Suprapubic skin (tissue), 4 donors: ENCODE measurements at regions not wholly inside any gene's neighbourhood (a gene's known extent, or its start where the extent isn't known, plus 50 kb on each side); places are given as distances from the start of the nearest gene placed in this dataset.

Source experiments
- DNase-seq, 2 donors: peaks; one replicate each; pipeline ENCODE4 v3.0.0-alpha.2; 2019; ENCODE audit warnings: low spot score in 2 of 2
- H3K27ac ChIP-seq: fragments of 200-600 bp; sonication (generic); one replicate; pipeline ENCODE4 v1.5.1; 2019
- H3K27me3 ChIP-seq: fragments of 200-600 bp; sonication (generic); one replicate; pipeline ENCODE4 v1.5.1; 2019
- H3K36me3 ChIP-seq: fragments of 200-600 bp; sonication (generic); one replicate; pipeline ENCODE4 v1.5.1; 2019
- H3K4me1 ChIP-seq: fragments of 200-600 bp; sonication (generic); one replicate; pipeline ENCODE4 v1.5.1; 2019
- H3K4me3 ChIP-seq: fragments of 200-600 bp; sonication (generic); one replicate; pipeline ENCODE4 v1.5.1; 2019; ENCODE audit warnings: mild to moderate bottlenecking
- H3K9me3 ChIP-seq: fragments of 200-600 bp; sonication (generic); one replicate; pipeline ENCODE4 v1.5.1; 2019
- EP300 ChIP-seq: sonication (generic); formaldehyde crosslinking; IDR thresholded peaks from one replicate; pipeline ENCODE4 v1.6.1; 2017; ENCODE audit warnings: antibody characterized with exemption
- POLR2A ChIP-seq, 2 donors: fragments of 450-650 bp; IDR thresholded peaks; one replicate each; pipeline ENCODE4 v1.6.1; 2017; ENCODE audit warnings: antibody characterized with exemption in 2 of 2, mild to moderate bottlenecking in 2 of 2, moderate library complexity in 2 of 2
- POLR2AphosphoS5 ChIP-seq, 3 donors: sonication (generic); formaldehyde crosslinking; IDR thresholded peaks; one replicate each; pipeline ENCODE4 v1.6.1; 2017; ENCODE audit warnings: antibody characterized with exemption in 3 of 3
- WGBS: methylation state at CpG from one replicate; pipeline ENCODE4 v1.1.5; 2018; 5-methylcytosine and 5-hydroxymethylcytosine counted together
- TF ChIP-seq, protein P1 (sequence below), 2 donors: fragments of 200-600 bp in 1 of 2; fragments of 450-650 bp in 1 of 2; sonication (generic) in 1 of 2; IDR thresholded peaks; one replicate each; pipeline ENCODE4 v1.5.1; 2016 to 2019; ENCODE audit warnings: antibody characterized with exemption in 2 of 2, mild to moderate bottlenecking in 1 of 2, moderate library complexity in 1 of 2

DNA sequence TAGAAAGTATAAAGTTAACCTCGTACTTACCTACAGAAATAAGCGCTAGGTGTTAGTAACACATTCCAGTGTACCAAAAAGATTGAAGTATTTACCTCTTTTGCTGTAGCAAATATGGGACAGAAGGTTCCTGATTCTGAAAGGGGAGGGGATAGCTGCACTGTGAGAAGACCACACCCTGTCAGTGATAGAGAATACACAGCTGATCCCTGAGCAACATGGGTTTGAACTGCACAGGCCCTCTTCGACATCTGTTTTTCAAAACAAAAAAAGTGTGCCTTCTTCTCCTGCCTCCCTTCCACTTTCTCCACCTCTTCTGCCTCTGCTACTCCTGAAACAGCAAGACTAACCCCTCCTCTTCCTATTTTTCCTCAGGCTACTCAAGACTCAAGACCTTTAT is 201.8 kb upstream of the SLIT2 start:
- TF ChIP-seq, protein P1, sequence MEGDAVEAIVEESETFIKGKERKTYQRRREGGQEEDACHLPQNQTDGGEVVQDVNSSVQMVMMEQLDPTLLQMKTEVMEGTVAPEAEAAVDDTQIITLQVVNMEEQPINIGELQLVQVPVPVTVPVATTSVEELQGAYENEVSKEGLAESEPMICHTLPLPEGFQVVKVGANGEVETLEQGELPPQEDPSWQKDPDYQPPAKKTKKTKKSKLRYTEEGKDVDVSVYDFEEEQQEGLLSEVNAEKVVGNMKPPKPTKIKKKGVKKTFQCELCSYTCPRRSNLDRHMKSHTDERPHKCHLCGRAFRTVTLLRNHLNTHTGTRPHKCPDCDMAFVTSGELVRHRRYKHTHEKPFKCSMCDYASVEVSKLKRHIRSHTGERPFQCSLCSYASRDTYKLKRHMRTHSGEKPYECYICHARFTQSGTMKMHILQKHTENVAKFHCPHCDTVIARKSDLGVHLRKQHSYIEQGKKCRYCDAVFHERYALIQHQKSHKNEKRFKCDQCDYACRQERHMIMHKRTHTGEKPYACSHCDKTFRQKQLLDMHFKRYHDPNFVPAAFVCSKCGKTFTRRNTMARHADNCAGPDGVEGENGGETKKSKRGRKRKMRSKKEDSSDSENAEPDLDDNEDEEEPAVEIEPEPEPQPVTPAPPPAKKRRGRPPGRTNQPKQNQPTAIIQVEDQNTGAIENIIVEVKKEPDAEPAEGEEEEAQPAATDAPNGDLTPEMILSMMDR (IDR thresholded peaks at IDR 0.05), result no peak
- no peak overlapping the region for H3K27ac ChIP-seq
- H3K36me3 ChIP-seq, result no peaks in the 10 kb centered on the region
- WGBS, result 82% methylated on average over 3 of the region's 3 CpGs
- no peak overlapping the region for H3K4me3 ChIP-seq
- no peaks in the 10 kb centered on the region for H3K4me1 ChIP-seq
- H3K27me3 ChIP-seq, result no peaks in the 10 kb centered on the region
- no peak for DNase-seq
- H3K9me3 ChIP-seq, result no peaks in the 10 kb centered on the region

DNA sequence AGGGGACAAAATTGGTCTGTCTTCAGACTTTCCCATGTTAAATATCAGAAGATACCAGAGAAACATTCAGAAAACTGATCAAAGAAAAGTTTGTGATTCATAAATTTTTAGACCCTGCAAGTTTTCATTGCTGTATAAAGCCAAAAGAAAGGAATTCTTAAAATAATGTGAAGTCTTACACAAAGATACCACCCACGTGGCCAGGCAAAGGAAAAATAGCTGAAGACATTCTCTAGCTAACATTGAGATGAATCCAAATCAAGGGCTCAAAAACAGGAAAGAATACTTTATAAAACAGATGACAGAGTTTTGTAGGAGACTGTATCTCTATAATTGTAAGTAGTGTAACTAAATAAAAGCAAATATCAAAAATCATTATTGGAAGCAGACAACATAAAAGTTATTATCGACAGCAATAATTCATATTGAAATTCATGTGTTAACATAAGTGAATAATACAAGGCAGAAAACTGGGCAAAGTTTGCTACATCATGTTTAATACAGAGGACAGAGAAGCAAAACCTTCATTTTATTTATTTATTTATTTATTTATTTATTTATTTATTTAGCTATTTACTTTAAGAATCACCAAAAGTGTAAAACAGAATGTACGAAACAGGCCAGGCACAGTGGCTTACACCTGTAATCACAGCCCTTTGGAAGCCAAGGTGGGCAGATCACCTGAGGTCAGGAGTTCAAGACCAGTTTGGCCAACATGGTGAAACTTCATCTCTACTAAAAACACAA is 204.6 kb upstream of the SLIT2 start:
- Histone ChIP-seq H3K9me3 (no peaks in the 10 kb centered on the region), H3K27ac (no peak overlapping the region), H3K4me1 (peaks cover 4% of the 10 kb centered on the region), H3K36me3 (no peaks in the 10 kb centered on the region), H3K4me3 (no peak overlapping the region), H3K27me3 (no peaks in the 10 kb centered on the region)
- TF ChIP-seq POLR2A (IDR thresholded peaks at IDR 0.05) (no peak), EP300 (no peak), POLR2AphosphoS5 (IDR thresholded peaks at IDR 0.05) (no peak)
- TF ChIP-seq, protein P1 (IDR thresholded peaks at IDR 0.05), result no peak
- 73% methylated on average over 3 of the region's 3 CpGs for WGBS
- DNase-seq, result no peak

DNA sequence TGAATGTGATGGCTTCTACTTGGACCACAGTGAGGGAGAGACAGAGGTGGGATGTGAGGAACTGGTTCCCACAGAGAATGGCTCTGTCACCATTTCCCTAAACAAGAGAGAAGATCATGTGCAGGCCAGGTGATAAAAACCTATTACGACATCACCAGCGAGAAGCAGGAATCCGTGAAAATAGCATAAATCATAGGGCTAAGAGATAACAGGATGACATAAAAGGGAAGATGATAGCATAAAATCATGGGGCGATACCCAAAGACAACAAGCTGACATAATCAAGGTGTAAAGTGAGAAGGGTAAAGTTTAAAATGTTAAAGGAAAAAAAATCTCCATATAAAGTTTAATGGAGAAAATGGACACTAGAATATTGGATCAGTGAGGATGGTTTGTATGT is 205.5 kb upstream of the SLIT2 start:
- DNase-seq, result no peak
- Histone ChIP-seq H3K27me3 (no peaks in the 10 kb centered on the region), H3K36me3 (no peaks in the 10 kb centered on the region), H3K4me1 (peaks cover 4% of the 10 kb centered on the region), H3K4me3 (no peak overlapping the region), H3K9me3 (no peaks in the 10 kb centered on the region), H3K27ac (no peak overlapping the region)
- TF ChIP-seq POLR2AphosphoS5 (IDR thresholded peaks at IDR 0.05), result no peak
- TF ChIP-seq EP300, result no peak
- 92% methylated on average over 4 of the region's 4 CpGs for WGBS

DNA sequence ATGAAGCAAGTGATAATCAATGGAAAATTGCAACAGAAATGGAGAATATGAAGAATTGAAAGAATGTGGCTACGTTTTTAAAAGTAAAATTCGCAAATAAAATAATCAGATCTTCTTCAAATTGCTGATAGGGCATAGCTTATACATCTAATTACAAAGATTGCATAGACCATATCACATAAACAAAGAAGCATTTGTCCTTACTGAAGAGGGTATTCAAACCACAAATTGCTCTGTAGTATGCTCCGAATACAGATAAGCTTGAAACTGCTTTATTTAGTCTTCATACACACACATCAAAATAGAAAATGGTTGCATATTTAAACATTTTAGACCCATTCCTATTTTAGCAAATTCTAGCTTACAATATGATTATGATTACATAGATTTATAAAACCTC is 206.7 kb upstream of the SLIT2 start:
- 76% methylated on average over 3 of the region's 3 CpGs for WGBS
- no peaks in the 10 kb centered on the region for H3K27me3 ChIP-seq
- DNase-seq, result no peak
- peaks cover 4% of the 10 kb centered on the region for H3K4me1 ChIP-seq
- no peak for TF ChIP-seq POLR2A (IDR thresholded peaks at IDR 0.05)
- TF ChIP-seq, protein P1 (IDR thresholded peaks at IDR 0.05), result no peak
- no peak for TF ChIP-seq POLR2AphosphoS5 (IDR thresholded peaks at IDR 0.05)
- TF ChIP-seq EP300, result no peak
- H3K4me3 ChIP-seq, result no peak overlapping the region
- no peaks in the 10 kb centered on the region for H3K36me3 ChIP-seq
- H3K9me3 ChIP-seq, result no peaks in the 10 kb centered on the region
- H3K27ac ChIP-seq, result no peak overlapping the region

DNA sequence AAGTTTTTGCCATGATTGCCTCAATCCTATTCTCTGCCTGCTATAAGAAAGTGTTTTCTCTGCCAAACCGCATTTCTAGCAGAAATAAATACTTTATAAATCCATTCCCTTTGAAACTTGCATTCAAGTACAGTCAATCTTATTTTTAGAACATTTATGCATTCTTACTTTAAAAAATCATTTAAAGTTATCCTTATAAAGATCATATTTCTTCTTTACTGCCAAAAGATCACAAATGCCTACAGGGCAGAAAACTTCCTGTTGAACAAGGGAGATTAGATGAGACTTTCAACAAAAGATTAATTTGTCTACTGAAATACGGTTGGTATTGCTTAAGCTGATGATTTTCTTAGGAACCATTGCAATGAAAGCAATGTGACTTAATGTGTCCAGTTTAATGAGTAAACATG is 207.2 kb upstream of the SLIT2 start:
- Histone ChIP-seq H3K4me3 (no peak overlapping the region), H3K27me3 (no peaks in the 10 kb centered on the region), H3K4me1 (peaks cover 4% of the 10 kb centered on the region), H3K27ac (no peak overlapping the region), H3K36me3 (no peaks in the 10 kb centered on the region), H3K9me3 (no peaks in the 10 kb centered on the region)
- TF ChIP-seq POLR2A (IDR thresholded peaks at IDR 0.05), result no peak
- TF ChIP-seq, protein P1 (IDR thresholded peaks at IDR 0.05), result no peak
- TF ChIP-seq POLR2AphosphoS5 (IDR thresholded peaks at IDR 0.05), result no peak
- no peak for TF ChIP-seq EP300
- WGBS, result 29% methylated on average over 2 of the region's 2 CpGs
- no peak for DNase-seq

DNA sequence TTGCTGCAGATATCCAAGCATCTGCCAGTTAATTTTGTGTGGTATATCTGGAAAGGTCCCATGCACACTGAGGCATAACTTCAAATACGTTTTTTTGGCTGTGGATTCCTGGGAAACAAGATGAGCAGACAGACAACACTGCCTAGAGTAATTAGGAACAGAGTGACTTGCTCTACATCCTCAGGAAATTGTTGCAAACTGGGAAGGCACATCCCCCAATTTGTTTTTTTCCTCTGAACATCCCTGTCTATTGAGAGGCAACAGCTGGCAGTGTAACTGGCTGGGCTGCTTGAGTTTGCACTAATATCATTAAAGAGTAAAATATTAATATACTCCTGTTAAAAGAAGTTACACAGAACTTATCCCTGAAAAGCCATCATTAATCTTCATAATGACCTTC is 207.7 kb upstream of the SLIT2 start:
- Histone ChIP-seq H3K36me3 (no peaks in the 10 kb centered on the region), H3K4me3 (no peak overlapping the region), H3K9me3 (no peaks in the 10 kb centered on the region), H3K4me1 (peaks cover 4% of the 10 kb centered on the region), H3K27me3 (no peaks in the 10 kb centered on the region), H3K27ac (no peak overlapping the region)
- TF ChIP-seq, protein P1 (IDR thresholded peaks at IDR 0.05), result no peak
- TF ChIP-seq EP300 (no peak), POLR2A (IDR thresholded peaks at IDR 0.05) (no peak)
- no peak for DNase-seq
- 20% methylated on average over 1 of the region's 1 CpG for WGBS
